ENCODE measurements at regions not wholly inside any gene's neighbourhood (a gene's known extent, or its start where the extent isn't known, plus 50 kb on each side); places are given as distances from the start of the nearest gene placed in this dataset.

- DNase-seq, result no peak
These were observed 234.5 kb upstream of the MAN1A1 start for GRCh38 chr6:119584088-119584487.

DNA sequence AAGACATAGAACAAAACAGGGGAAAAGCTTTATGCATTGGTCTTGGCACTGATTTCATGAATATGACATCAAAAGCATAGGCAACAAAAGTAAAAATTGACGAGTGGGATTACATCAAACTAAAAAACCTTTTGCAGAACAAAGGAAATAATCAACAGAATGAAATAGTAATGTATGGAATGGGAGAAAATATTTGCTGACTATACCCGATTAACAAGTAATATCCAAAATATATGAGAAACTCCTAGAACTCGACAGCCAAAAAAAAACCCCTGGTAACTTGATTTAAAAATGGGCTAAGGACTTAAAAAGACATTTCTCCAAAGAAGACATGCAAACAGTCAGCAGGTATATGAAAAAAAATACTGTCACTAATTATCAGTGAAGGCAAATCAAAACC lies 231.7 kb upstream of the MAN1A1 start:
- no peak for DNase-seq

GRCh38 chr6:119575721-119576120 lies 226.2 kb upstream of the MAN1A1 start:
- DNase-seq, result no peak

DNA sequence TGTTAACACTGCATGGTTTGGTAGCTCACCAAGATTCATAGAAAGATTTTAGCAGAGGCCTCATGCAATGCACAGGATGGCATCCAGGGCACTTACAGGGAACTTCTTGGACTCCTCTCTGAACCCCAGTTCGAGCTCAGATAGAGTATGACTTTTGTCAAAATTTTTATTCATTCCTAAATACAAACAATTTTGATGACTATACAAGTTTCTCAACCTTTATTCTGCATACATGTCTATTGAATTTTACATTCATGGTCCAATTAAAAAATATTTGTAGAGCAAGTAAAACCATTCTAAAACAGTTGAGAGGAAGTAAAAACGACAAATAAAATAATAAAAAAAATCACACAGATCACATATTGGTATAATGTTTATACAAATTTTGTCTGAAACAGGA lies 219.0 kb upstream of the MAN1A1 start:
- DNase-seq, result no peak

DNA sequence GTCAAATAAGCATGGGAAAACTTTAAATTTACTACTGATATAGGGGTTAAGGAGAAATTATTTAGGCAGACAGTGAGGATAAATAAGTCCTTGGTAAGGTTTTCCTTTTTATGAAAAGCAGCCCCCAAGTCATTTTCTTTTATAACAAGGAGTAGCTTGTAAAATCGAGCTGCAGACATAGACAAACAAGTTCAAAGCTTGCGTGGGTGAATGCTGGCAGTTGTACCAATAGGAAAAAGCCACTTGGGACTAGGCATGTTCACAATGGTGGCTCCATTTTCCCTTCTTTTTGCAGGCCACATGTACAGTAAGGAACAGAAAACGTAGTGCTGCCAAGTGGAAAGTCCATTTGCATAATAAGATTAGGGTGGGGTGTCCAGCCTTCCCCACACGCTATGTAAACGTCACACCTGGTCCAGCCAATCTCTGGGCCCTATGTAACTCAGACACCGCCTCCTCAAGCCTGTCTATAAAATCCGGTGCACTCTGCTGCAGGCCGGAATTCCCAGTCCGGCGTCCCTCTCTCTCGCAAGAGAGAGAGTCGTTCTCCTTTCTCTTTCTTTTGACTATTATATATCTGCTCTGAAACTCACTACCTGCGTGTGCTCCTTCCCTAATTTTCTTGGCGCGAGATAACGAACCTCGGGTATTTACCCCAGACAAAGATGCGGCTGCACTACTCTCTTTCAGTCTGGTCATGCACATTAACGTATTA lies 217.1 kb upstream of the MAN1A1 start:
- no peak for DNase-seq

DNA sequence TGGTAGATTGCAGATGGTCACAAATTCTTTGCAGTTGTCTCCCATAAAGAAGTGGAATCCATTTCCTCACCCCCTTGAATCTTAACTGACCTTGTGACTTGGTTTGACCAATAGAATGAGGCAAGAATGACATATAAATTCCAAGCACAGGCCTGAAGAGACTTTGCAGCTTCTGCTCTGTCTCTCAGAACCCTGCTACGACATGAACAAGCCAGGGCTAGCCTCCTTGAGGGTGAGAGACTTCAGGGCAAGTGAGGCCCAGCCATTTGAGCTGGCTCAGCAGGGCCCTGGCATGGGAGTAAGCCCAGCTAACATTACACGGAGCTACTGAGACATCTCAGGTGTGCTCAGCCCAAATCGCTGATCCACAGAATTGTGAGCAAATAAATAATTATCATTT lies 216.3 kb upstream of the MAN1A1 start:
- no peak for DNase-seq

- no peak for DNase-seq
These were observed 212.6 kb upstream of the MAN1A1 start for GRCh38 chr6:119562168-119562567.

GRCh38 chr6:119559586-119559985 lies 210.0 kb upstream of the MAN1A1 start:
- no peak for DNase-seq

- no peak for DNase-seq
These were observed 207.7 kb upstream of the MAN1A1 start for GRCh38 chr6:119557239-119557638.

DNA sequence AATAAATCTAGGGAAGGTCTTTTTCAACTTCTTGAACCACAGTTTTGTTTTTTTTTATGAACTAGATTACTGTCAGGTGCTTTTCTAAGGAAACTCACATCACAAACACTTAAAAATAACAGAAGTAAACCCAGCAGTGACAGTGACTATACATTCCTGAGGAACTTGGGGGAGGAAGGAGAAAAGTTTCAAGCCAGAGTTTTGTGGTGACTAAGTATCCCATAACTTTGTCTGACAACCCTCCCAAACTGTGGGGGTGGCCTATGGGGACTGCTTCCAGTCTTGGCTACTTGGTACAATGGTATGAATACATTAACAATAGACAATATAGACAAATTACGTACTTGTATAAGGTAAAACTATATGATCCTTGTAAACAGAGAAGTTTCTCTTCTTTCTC lies 202.5 kb upstream of the MAN1A1 start:
- no peak for DNase-seq

- DNase-seq, result no peak
These were observed 197.5 kb upstream of the MAN1A1 start for GRCh38 chr6:119547024-119547423.

- DNase-seq, result no peak
These were observed 195.7 kb upstream of the MAN1A1 start for GRCh38 chr6:119545245-119545644.

DNA sequence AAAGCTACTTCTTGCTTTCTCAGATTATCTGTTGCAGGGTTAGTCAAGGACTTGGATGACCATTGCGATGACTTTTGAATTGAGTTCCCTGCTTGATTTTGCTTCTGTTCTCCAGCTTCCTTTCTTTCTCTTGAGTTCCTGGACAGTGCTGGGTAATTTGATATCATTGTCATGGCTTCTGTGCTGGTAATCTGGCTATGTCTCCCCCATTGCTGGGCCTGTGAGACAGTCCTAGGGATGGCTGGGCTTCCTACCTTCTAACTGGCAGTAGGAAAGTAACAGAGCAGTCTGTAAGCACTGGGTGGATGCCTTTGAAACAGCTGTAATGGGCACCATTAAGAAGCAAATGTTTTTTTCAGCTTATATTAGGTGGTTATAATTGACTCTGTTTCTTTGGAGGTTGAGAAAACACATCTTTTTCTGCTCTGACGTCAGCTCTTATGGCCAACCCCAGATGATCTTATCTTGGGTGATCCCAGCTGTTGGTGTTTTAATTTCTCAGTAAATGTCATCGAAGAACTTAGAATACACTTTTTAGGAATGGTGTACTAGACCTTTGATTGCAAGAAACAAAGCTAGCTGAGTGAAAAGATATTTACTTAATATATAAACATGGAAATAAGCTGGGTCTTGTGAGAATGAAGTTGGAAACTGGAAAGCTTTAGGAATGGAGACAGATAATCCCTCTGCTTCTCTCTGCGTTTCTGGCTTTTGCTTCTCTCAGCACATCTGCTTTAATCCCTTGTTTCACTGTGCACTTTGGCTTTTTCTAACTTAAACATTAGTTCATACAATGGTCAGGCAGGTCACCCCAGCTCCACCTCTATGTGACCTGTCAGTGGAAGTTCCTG lies 195.0 kb upstream of the MAN1A1 start:
- no peak for DNase-seq

DNA sequence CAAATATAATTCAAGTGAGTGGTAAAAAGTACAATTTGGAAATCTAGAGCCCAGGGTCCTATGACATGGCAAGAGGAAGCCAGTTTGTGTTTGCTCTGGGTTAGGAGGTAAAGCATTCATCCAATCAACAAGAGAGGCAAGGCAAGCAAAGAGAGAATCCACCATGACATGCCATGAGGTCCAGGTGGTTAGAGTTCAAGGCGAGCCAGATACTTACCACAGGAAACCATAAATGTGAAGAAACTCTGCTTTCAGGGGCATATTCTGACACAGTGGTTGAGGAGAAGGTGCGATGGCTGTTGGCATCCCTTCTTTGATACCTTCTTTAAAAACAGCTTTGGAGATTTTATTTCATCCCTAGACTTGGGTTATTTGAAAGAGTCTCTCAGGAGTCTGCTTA lies 193.8 kb upstream of the MAN1A1 start:
- DNase-seq, result no peak

DNA sequence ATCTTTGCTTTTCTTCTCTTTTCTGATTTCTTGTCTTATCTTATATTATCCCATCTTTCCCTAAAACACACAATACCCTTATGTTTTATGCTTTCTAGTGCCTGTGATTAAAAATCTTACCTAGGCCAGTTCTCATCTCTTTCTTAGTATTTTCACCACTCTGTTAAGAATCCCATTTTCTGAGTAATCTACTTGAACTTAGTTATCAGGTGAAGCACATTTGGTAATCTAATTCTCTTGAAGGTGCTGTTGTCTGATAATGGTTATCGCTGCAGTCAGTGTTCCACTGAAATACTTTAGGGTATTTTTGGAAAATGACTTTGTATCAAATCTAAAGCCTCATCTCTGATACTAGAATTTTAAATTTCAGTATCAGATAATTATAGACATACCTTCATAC lies 192.5 kb upstream of the MAN1A1 start:
- DNase-seq, result no peak

DNA sequence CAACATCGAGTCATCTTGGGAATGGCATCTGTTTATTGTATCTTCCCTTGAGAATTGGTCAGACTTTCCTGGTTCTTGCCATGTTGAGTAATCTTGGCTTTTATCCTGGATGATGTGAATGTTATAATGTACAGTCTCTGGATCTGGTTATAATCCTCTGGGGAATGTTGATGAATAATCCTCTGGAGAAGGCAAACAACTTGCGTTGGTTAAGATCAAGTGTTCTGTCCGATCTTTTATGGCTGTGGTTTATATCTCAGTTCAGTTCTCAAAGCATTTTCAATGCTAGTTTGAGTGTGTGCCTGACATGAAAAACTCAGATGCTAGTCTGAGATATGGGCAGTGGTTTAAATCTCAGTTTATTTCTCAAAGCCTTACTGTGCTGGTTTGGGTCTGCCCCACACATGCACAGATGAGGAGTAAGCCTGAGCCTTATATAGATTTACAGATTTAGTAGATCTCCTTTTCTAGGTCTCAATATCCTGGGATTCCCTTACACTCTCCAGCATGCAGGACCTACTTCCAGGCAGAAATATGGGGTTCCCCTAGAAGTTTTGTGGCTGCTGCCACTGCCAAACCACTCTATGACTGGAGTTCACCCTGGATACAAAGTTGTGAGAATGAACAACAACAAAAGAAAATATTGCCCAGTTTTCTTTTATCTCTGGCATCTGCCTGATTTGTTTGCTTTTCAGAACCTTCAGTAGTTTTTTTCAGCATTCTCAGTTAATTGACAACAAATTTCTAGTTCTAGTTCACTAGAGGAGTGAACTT lies 191.8 kb upstream of the MAN1A1 start:
- no peak for DNase-seq

GRCh38 chr6:119540417-119540816 lies 190.9 kb upstream of the MAN1A1 start:
- no peak for DNase-seq

GRCh38 chr6:119539066-119539746 lies 189.6 kb upstream of the MAN1A1 start:
- DNase-seq, result no peak

DNA sequence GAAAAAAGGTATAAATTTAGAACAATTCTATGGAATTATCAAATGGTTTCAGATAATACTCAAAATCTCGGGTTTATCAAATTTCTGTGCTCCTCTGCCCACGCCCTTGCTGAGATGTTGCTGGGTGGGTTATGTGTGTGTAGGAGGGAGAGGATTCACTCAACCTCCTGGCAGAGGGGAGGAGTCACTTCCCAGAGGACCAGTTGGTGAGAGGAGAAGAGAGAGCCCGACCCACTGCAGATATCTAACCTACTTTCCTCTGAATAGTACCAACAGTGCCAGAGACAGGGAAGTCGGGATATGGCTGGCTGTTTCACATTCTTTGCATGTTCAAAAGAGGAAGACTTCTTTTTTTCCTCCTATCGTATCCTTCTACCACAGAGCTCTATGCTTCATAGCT lies 187.1 kb upstream of the MAN1A1 start:
- no peak for DNase-seq

- no peak for DNase-seq
These were observed 185.8 kb upstream of the MAN1A1 start for GRCh38 chr6:119535332-119535731.

DNA sequence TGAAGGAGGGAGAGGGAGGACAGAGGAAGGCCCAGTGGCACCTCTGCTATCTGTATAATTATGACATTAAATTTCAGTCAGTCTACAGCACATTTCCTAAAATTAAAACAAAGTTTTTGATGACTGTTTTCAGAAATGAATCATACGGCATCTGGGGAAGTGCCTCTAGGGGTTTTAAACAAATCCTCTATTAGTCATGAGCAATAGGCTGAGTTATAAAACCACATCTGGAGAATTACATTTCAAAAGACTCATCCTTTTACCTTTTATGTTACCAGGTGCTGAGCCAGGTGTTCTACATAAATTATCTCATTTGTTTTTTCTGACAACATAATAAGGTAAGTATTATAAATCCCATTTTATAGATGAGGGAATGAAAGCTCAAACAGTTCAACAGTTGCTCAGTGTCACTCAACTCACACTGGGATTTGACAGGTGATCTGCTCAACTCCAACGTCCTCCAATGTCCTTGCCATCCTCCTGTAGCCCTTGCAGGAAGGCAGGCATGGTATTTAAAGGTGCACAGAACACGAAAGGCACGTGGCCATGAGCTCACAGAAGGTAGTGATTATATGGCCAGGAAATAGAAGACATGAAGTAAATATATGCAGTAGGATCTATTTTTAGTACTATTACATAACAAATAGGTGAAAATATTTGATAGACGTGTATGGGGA lies 184.2 kb upstream of the MAN1A1 start:
- DNase-seq, result no peak

GRCh38 chr6:119527231-119527578 lies 177.6 kb upstream of the MAN1A1 start:
- no peak for DNase-seq

Measured in activated effector memory CD4-positive, alpha-beta T cell treated with anti-CD3 and anti-CD28 coated beads, Interleukin-2, amount 50 U/mL, for 16 hours (primary cell).